Osteoblast (primary cell): ENCODE measurements at regions not wholly inside any gene's neighbourhood (a gene's known extent, or its start where the extent isn't known, plus 50 kb on each side); places are given as distances from the start of the nearest gene placed in this dataset.
A peak's percentile ranks its signal among the peaks of the same experiment; 100 is the strongest.

Source experiments
- DNase-seq: peaks from one replicate; pipeline ENCODE4 v3.0.0; 2011; ENCODE audit warnings: low spot score, mixed read lengths; ENCODE audit not compliant: insufficient read length; ENCODE audit errors: missing footprints
- H2AFZ ChIP-seq: 2 replicates; pipeline ENCODE4 v1.6.0; 2011; ENCODE audit warnings: mild to moderate bottlenecking, low read length
- H3K27ac ChIP-seq: 2 replicates; pipeline ENCODE4 v1.5.1; 2011; ENCODE audit warnings: mild to moderate bottlenecking, low read depth, low read length, moderate library complexity
- H3K27me3 ChIP-seq: 2 replicates; pipeline ENCODE4 v1.6.0; 2012; ENCODE audit warnings: mild to moderate bottlenecking, control low read depth, inconsistent platforms, low read length, moderate library complexity; ENCODE audit not compliant: insufficient read depth
- H3K36me3 ChIP-seq: 2 replicates; pipeline ENCODE4 v1.5.1; 2011; ENCODE audit warnings: mild to moderate bottlenecking, low read length, control low read depth, moderate library complexity; ENCODE audit not compliant: insufficient read depth
- H3K4me1 ChIP-seq: 2 replicates; pipeline ENCODE4 v1.5.1; 2011; ENCODE audit warnings: mild to moderate bottlenecking, low read length, control low read depth, moderate library complexity; ENCODE audit not compliant: insufficient read depth
- H3K4me2 ChIP-seq: 2 replicates; pipeline ENCODE4 v1.6.0; 2011; ENCODE audit warnings: mild to moderate bottlenecking, low read length; ENCODE audit not compliant: insufficient read depth
- H3K4me3 ChIP-seq: fragments of 200-600 bp; sonication (generic); 3 replicates; pipeline ENCODE4 v1.5.1; 2012; ENCODE audit warnings: mild to moderate bottlenecking, low read length, inconsistent platforms; ENCODE audit not compliant: insufficient read depth
- H3K79me2 ChIP-seq: 2 replicates; pipeline ENCODE4 v1.6.0; 2012; ENCODE audit warnings: mild to moderate bottlenecking, low read length, control low read depth, inconsistent platforms; ENCODE audit not compliant: insufficient read depth
- H3K9me3 ChIP-seq: 2 replicates; pipeline ENCODE4 v1.5.1; 2011; ENCODE audit warnings: low read depth, low read length, control low read depth
- H4K20me1 ChIP-seq: 2 replicates; pipeline ENCODE4 v1.6.0; 2012; ENCODE audit warnings: mild to moderate bottlenecking, low read length, control low read depth; ENCODE audit not compliant: insufficient read depth
- CTCF ChIP-seq: IDR thresholded peaks from 2 replicates; pipeline ENCODE4 v1.5.1; 2011; ENCODE audit warnings: mild to moderate bottlenecking, low read depth, low read length, moderate library complexity; ENCODE audit errors: extremely low read depth

GRCh38 chr5:103393101-103393754, 134.7 kb downstream of the MACIR start:
- Histone ChIP-seq H3K27me3 (no peaks in the 10 kb centered on the region), H2AFZ (peak overlapping the region; percentile 80), H3K27ac (no peak overlapping the region), H3K4me1 (peaks cover 14% of the 10 kb centered on the region), H3K36me3 (no peaks in the 10 kb centered on the region), H3K79me2 (no peaks in the 10 kb centered on the region), H3K9me3 (no peaks in the 10 kb centered on the region), H3K4me2 (no peak overlapping the region), H4K20me1 (no peaks in the 10 kb centered on the region), H3K4me3 (no peak overlapping the region)
- DNase-seq: no peak
- peak; percentile 56 for TF ChIP-seq CTCF

- H4K20me1 ChIP-seq: no peaks in the 10 kb centered on the region
- DNase-seq: no peak
- no peak overlapping the region for H3K4me3 ChIP-seq
- no peak overlapping the region for H2AFZ ChIP-seq
- H3K36me3 ChIP-seq: no peaks in the 10 kb centered on the region
- H3K9me3 ChIP-seq: no peaks in the 10 kb centered on the region
- H3K27me3 ChIP-seq: no peaks in the 10 kb centered on the region
- no peak overlapping the region for H3K27ac ChIP-seq
- peaks cover 6% of the 10 kb centered on the region for H3K4me1 ChIP-seq
- no peak overlapping the region for H3K4me2 ChIP-seq
- no peak for TF ChIP-seq CTCF
- no peaks in the 10 kb centered on the region for H3K79me2 ChIP-seq
These were observed 133.1 kb downstream of the MACIR start for GRCh38 chr5:103391659-103392058.

GRCh38 chr5:103389846-103390245, 131.3 kb downstream of the MACIR start:
- Histone ChIP-seq H3K4me3 (no peak overlapping the region), H3K27ac (no peak overlapping the region), H3K79me2 (no peaks in the 10 kb centered on the region), H3K4me1 (peaks cover 6% of the 10 kb centered on the region), H4K20me1 (no peaks in the 10 kb centered on the region), H3K4me2 (no peak overlapping the region), H3K27me3 (no peaks in the 10 kb centered on the region), H3K9me3 (no peaks in the 10 kb centered on the region), H3K36me3 (no peaks in the 10 kb centered on the region), H2AFZ (peak overlapping the region; percentile 11)
- no peak for TF ChIP-seq CTCF
- DNase-seq: no peak

DNA sequence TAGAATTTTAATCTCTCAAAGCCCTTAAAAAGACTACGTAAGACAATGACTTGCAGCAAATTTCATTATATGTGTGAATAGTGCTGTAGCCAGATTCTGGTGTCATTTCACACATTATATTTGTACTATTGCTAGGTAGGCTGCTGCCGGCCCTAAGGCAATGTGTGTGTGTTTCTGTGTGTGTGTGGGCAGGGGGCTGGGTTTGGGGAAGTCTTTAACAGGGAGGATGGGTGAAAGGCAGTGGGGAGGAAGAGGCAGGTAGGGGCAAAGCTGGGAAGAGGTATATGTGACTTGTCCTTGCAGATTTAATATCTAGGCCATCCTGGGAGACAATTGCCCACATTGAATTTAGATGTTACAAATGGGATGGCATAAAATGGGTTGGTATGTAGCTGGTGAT, 130.8 kb downstream of the MACIR start:
- Histone ChIP-seq H3K36me3 (no peaks in the 10 kb centered on the region), H3K4me2 (no peak overlapping the region), H3K27ac (no peak overlapping the region), H3K9me3 (no peaks in the 10 kb centered on the region), H3K27me3 (no peaks in the 10 kb centered on the region), H3K4me3 (no peak overlapping the region), H3K4me1 (peaks cover 6% of the 10 kb centered on the region), H3K79me2 (no peaks in the 10 kb centered on the region), H4K20me1 (no peaks in the 10 kb centered on the region), H2AFZ (no peak overlapping the region)
- DNase-seq: no peak
- TF ChIP-seq CTCF: no peak
